ENCODE measurements at regions not wholly inside any gene's neighbourhood (a gene's known extent, or its start where the extent isn't known, plus 50 kb on each side); places are given as distances from the start of the nearest gene placed in this dataset.

GRCh38 chr16:8464979-8465378 is 125.3 kb downstream of the TMEM114 start:
- no peaks in the 10 kb centered on the region for H3K36me3 ChIP-seq (ENCODE audit: control insufficient read depth in 2 of 2, extremely low read depth in 1 of 2, insufficient read depth in 2 of 2, low read length in 2 of 2)
- TF ChIP-seq EZH2 (IDR thresholded peaks at IDR 0.05; ENCODE audit: low read length) (no peak), CTCF (optimal IDR thresholded peaks at IDR 0.05 in 1 of 3, IDR thresholded peaks at IDR 0.05 in 1 of 3, conservative IDR thresholded peaks at IDR 0.05 in 1 of 3; ENCODE audit: extremely low read depth in 1 of 3, insufficient read depth in 2 of 3, low read length in 3 of 3) (no peak)
- no peak overlapping the region for H2AFZ ChIP-seq (ENCODE audit: control insufficient read depth, low read length)
- no peak overlapping the region for H3K27ac ChIP-seq (ENCODE audit: control insufficient read depth, insufficient read depth, low read length)
- H4K20me1 ChIP-seq (ENCODE audit: control insufficient read depth, extremely low read depth, insufficient read depth, low read length) = no peaks in the 10 kb centered on the region
- no peak for FAIRE-seq
- no peaks in the 10 kb centered on the region for H3K27me3 ChIP-seq (ENCODE audit: control insufficient read depth, extremely low read depth, insufficient read depth, low read length)
- dilution Hi-C loops (cut with MboI; ENCODE audit: extremely low pct_ligation_motif_present, low sequenced_read_pairs) = no loop called here
- H3K9ac ChIP-seq (ENCODE audit: control insufficient read depth, extremely low read depth, insufficient read depth, low read length) = no peak overlapping the region
- no peak overlapping the region for H3K4me2 ChIP-seq (ENCODE audit: control insufficient read depth, extremely low read depth, insufficient read depth, low read depth, low read length)
- H3K9me1 ChIP-seq (ENCODE audit: control insufficient read depth, extremely low read depth, insufficient read depth, low read length) = no peaks in the 10 kb centered on the region
- no peaks in the 10 kb centered on the region for H3K79me2 ChIP-seq (ENCODE audit: control insufficient read depth, insufficient read depth, low read length)
- no peak for DNase-seq (ENCODE audit: low read depth, low spot score)
- no peaks in the 10 kb centered on the region for H3K4me1 ChIP-seq (ENCODE audit: control insufficient read depth, extremely low read depth, insufficient read depth, low read length)
- no peaks in the 10 kb centered on the region for H3K9me3 ChIP-seq (ENCODE audit: control insufficient read depth, low read depth, low read length)
- no peak overlapping the region for H3K4me3 ChIP-seq (ENCODE audit: control insufficient read depth in 2 of 3, extremely low read depth in 1 of 3, insufficient read depth in 2 of 3, low read depth in 1 of 3, low read length in 3 of 3)

GRCh38 chr16:8459085-8459733 is 131.1 kb downstream of the TMEM114 start:
- Histone ChIP-seq H3K4me3 (ENCODE audit: control insufficient read depth in 2 of 3, extremely low read depth in 1 of 3, insufficient read depth in 2 of 3, low read depth in 1 of 3, low read length in 3 of 3) (no peak overlapping the region), H3K27me3 (ENCODE audit: control insufficient read depth, extremely low read depth, insufficient read depth, low read length) (no peaks in the 10 kb centered on the region), H3K9me1 (ENCODE audit: control insufficient read depth, extremely low read depth, insufficient read depth, low read length) (no peaks in the 10 kb centered on the region), H4K20me1 (ENCODE audit: control insufficient read depth, extremely low read depth, insufficient read depth, low read length) (no peaks in the 10 kb centered on the region), H3K27ac (ENCODE audit: control insufficient read depth, insufficient read depth, low read length) (no peak overlapping the region), H3K9me3 (ENCODE audit: control insufficient read depth, low read depth, low read length) (no peaks in the 10 kb centered on the region), H3K9ac (ENCODE audit: control insufficient read depth, extremely low read depth, insufficient read depth, low read length) (no peak overlapping the region), H2AFZ (ENCODE audit: control insufficient read depth, low read length) (no peak overlapping the region), H3K4me1 (ENCODE audit: control insufficient read depth, extremely low read depth, insufficient read depth, low read length) (no peaks in the 10 kb centered on the region), H3K79me2 (ENCODE audit: control insufficient read depth, insufficient read depth, low read length) (no peaks in the 10 kb centered on the region), H3K4me2 (ENCODE audit: control insufficient read depth, extremely low read depth, insufficient read depth, low read depth, low read length) (no peak overlapping the region), H3K36me3 (ENCODE audit: control insufficient read depth in 2 of 2, extremely low read depth in 1 of 2, insufficient read depth in 2 of 2, low read length in 2 of 2) (no peaks in the 10 kb centered on the region)
- no peak for DNase-seq (ENCODE audit: low read depth, low spot score)
- dilution Hi-C loops (cut with MboI; ENCODE audit: extremely low pct_ligation_motif_present, low sequenced_read_pairs) = no loop called here
- TF ChIP-seq EZH2 (IDR thresholded peaks at IDR 0.05; ENCODE audit: low read length) (no peak), CTCF (optimal IDR thresholded peaks at IDR 0.05 in 1 of 3, IDR thresholded peaks at IDR 0.05 in 1 of 3, conservative IDR thresholded peaks at IDR 0.05 in 1 of 3; ENCODE audit: extremely low read depth in 1 of 3, insufficient read depth in 2 of 3, low read length in 3 of 3) (no peak)
- FAIRE-seq = no peak
